ENCODE measurements at regions not wholly inside any gene's neighbourhood (a gene's known extent, or its start where the extent isn't known, plus 50 kb on each side); places are given as distances from the start of the nearest gene placed in this dataset.

DNA sequence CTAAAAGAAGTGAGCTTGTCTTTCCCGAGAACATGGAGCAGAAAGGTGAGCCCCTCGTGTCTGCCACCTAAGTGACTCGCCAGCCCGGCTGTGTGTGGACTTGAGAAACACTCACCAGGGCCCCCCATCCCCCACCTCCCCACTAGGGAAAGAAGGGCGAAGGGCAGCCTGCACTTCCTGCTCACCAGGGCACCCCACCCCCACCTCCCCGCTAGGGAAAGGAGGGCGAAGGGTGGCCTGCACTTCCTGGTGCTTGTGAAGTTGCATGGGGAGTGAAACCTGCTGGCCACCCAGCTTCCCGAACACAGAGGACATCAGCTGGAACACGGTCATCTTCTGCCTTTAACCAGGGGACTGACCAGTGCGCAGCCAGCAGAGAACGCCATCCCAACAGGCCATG is 402.7 kb upstream of the SALL3 start:
- TF ChIP-seq EZH2 (IDR thresholded peaks at IDR 0.05; ENCODE audit: insufficient read depth, poor library complexity, severe bottlenecking), result no peak
- no peak for TF ChIP-seq EZH2phosphoT487 (IDR thresholded peaks at IDR 0.05; ENCODE audit: insufficient read depth, low read depth)
